ENCODE measurements at regions not wholly inside any gene's neighbourhood (a gene's known extent, or its start where the extent isn't known, plus 50 kb on each side); places are given as distances from the start of the nearest gene placed in this dataset.
"Not testable (repeated sequence)": the region's sequence is repeated elsewhere in the genome, so short reads cannot be mapped to it uniquely, and the experiment has no call there.

DNA sequence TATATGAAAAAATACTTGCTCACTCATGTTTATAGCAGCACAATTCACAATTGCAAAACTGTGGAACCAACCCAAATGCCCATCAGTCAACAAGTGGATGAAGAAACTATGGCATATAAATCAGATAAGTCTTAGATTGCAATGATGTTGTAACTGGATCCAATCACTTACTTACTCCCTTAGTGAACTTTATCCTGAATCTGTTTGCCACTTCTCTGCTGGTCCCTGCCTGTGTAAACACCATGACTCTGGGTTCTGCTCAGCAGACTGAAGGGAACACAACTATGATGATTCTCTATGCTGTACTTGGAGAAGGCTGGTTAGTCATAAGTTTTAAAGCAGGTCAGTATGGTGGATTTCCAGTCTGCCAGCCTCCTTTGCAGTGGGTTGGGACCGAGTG is 391.2 kb downstream of the RWDD3 start:
- FAIRE-seq: no peak

DNA sequence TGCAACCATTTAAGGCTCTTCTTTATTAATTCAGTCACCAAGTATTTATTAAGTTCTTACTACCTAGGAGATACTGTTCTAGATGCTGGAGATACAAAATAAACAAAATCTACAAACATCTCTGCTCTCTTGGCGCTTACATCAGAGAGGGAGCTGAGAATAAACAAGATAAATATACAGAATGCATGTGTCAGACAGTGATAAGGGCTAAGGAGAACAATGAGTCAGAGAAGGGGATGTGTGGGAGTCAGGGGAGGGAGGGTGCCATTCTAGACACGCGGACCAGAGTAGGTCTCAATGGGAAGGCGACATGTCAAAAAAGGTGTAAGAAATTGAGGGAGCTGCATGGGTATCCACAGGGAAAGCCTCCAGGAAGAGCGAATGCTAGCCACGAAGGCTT is 393.2 kb downstream of the RWDD3 start:
- FAIRE-seq: no peak

DNA sequence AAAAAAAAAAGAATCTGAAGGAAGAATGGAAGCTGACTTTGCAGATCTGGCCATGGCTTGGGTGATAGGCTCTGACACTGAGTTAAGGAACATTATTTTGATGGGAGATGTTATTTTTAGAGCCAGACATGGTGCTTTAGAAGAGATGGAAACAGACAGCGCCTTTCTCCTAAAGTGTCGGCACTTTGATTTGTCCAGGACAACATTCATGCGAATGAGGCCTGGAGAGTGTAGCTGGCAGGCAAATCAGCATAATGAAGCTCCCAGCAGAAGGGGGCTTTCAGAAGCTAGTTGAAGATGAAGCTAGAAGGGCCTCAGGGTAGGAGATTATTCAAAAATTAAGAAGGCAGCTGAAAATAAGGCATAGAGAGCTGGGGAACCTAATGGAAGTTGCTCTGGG is 397.7 kb downstream of the RWDD3 start:
- FAIRE-seq: no peak

DNA sequence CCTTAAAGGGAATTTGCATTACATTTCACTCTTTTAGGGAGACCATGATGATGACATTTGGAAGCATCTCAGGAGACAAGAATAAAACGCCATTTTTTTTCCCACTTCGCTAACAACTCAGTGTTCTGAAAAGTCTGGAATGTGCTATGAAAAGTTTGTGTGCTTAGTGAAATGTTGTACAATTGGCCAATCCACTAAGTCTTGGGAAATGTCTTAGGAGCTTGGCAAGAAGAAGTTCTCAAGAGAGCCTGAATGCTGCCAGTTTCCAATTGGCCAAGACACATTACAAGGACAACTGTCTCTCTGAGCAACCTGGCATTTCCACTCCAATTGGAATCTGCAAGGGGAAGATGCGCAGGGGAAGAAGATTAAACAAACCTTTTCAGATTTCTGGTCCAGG is 401.8 kb downstream of the RWDD3 start:
- no peak for FAIRE-seq

DNA sequence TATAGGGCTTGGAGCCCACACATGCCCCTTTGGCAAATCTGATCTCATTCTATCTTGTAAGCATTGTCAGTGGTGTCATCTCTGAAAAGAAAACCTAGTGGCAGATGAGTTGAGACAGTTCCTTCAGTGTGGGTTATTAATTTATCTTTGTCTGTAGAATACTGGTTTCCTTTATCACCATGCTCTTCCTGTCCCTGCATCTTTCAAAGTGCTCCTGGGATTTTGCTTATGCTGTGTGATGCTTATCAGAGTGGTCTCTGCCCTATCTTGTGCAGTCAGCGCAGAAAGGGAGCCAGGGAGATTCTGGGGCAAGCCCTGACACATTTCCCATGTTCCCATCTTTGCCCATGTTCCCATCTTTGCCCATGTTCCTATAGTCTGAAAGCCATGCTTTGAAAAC is 402.9 kb downstream of the RWDD3 start:
- no peak for FAIRE-seq

DNA sequence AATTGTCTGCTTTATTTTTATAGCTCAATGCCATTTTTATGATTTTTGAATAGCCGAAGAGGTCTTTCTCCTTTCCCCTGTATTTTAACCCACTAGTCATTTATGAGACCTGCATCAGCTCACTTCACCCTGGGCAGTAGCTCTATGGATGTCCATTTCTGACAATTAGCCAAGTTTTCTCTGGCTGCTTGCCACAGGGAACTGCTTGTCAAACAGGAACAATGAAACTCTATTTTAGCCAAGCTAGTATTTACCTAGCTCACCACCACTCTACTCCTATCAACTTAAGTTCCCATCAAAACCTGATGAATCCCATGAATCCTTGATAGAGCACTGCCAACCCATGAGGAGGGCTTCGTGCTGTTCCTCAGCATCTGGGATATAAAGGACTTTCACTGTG is 406.7 kb downstream of the RWDD3 start:
- FAIRE-seq: no peak

DNA sequence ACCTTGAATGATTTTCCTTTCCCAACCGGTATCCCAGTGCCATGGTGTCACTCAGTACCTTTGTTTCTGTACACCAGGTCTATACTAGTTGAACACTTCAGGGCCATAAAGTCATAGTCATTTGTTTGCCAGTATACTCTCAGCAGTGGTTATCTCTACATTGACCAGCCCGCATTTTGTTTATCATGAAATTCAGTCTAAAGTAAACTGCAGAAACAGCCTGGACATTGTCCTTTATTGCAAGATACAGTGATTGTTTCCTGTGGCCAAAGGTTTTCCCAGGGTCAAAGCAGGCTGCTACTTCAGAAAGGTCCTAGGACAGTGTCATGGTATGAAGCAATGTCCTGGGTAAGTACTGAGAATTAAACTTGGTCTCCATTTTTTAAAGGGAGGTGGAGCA is 407.4 kb downstream of the RWDD3 start:
- no peak for FAIRE-seq

DNA sequence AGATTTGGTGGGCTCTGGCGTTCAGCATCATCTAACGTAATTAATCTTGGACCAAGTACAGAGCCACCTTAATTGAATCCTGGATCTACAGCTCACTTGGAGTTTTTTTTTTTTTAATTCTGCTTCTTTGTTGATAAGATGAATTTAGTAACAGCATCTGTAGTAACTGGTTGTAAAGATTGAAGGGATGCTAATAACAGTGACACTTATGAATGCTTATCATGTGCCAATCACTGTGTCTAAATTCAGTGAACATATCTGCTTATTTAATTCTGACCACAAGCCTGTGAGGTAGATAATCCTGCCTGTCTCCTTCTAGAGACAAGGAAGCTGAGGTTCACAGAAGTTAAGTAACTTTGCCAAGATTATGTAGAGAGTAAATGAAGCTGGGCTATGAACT is 408.0 kb downstream of the RWDD3 start:
- FAIRE-seq: no peak

DNA sequence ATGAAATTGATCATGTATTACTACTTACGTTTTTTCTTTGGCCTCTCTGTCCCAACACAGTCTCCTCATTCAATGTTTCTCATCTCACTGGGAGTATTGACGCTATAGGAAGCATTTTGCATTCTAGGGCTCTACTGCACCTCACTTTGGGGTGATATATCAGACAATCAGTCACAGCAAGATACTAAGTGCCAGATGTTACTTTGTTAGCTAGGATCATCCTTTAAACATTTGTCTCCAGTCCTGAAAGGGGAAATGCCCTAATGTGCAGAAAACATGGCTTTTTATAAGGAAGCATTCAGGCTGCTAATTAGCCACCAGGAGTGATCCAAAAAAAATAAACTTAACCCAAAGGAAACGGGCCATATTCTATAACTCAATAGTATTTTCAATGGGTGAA is 409.1 kb downstream of the RWDD3 start:
- FAIRE-seq: no peak

DNA sequence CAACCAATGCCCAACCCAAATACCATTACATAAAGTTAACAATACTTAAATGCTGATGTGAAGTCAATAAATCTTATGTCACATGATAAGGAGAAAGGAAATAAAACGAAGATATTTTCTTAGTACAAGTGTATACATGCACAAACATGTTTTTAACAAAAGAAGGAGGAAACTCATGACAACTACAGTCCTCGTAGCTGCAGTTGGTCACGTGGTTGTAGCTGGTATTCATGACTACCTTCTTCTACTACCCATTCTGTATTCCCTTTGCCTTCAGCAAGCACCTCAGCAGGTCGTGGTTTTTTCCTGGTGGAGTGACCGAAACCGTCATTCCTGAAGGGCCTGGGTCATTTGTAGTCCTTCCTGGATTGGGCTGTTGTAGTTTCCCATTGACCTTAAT is 411.1 kb downstream of the RWDD3 start:
- not testable (repeated sequence) for FAIRE-seq

DNA sequence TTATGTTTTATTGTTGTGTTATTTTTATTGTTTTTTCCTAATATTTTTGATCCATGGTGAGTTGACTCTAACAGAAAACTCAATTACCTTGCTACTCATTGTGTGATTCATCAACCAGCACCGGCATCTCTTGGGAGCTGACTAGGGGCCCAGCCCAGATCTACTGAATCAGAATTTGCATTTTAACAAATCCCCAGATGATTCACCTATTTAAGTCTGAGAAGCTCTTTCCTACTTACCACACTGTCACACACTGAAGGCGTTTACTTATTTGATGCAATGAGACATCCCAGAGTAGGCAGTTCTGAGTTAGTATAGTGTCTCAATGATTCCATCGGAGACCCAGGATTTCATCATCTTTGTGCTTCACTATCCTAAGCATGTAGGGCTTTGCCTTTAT is 416.6 kb downstream of the RWDD3 start:
- no peak for FAIRE-seq

DNA sequence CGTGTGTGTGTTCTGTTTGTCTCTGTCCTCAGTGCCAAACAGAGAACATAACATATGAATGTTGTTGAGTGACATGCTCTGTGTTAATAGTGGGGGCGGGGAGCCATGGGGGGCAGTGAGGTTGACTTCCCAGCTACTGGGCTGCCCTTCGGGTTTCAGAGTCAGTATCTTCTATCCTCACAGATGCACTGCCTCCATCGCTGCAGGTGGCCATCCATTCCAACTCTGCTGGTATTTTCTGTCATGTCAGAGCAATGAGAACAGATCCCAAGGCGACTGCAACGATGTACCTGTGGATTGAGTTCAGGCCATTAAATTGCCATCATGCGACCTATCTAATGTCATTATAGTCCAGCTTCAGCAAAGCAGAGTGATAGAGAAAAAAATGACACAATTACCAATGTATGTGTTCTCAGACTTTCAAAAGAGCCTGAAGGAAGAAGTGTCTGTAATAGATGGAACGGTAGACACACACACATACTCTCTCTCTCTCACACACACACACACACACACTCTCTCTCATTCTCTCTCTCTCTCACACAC is 418.5 kb downstream of the RWDD3 start:
- FAIRE-seq: no peak

DNA sequence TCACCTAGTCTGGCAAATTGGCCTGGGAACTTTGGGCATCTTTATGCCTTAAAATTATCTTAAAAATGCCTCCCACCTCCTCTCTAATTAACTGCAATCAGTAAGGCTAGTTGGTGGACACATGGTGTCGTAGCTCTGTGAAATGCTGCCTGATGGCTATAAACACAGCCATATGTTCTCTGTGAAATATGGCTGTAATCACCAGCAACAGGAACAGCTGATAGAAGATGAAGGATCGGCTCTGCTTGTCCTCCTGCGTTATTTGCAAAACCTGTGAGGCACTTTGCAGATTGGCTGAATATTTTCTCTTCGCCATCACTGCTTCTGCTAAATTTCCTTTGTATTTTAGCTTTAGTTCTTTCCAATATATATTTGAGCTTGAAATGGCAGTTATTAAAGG is 419.6 kb downstream of the RWDD3 start:
- no peak for FAIRE-seq

DNA sequence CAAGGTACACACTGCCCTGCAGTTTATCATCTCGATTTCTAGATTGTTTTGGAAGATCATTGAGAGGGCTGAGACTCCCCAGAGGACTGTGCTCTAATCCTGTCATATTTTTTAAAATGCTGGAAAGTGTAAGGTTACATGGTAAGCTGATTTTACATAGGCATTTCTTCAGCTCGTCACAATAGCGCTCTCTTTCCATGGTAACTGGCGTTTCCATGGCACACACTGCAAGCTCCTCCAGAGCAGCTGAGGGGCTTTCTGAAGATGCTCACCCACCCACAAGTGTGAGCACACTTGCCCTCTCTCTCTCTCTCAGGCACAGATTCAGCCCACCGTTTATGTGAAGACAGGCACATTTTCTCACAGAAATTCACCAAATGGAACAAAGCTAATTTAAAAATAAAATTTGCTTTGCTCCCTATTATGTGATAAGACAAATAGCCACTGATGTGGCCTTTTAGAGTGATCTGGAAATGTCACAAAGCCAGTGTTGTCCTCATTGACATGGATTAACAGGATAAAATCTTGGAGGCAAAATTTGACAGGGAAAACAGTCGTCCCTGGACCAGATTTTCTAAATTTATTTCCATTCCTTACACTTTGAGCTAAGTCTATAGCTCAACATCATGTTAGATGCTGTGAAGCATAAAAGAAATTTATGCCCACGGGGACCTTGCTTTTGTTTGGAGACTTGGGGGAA is 421.5 kb downstream of the RWDD3 start:
- FAIRE-seq: no peak

DNA sequence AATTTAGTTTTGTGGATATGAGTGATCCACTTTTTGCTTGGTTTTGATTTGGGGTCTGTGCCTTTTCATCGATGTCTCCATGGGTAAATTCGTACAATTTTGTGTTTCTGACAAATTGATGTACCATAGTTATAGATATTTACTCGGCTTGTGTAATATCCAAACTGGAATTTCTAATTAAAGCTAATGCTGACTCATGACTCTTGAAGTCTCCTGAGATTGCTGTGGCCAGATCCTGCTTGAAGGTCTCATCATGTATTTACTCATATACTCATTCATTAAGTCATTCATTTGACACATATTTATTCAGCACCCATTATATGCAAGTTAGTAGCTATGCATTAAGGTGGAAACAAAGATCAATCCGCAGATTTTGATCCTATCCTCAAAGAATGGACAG is 423.2 kb downstream of the RWDD3 start:
- no peak for FAIRE-seq

DNA sequence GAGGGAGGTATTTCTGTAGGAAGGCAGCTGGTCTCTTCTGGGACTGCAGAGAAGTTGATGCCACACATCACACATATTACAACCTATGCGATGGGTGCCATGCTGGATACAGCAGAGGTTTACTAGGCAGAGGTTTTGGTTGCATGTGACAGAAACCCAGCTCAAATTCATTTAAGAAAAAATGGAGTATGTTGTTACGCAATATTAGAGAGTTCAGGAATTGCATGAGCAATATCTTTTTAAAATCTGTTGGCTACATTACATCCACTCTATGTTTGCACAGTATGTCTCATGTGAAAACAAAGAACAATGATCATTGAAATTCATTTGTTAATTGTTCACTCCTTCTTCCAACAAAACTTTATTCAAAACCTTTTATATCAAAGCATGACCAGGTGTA is 425.2 kb downstream of the RWDD3 start:
- FAIRE-seq: no peak

DNA sequence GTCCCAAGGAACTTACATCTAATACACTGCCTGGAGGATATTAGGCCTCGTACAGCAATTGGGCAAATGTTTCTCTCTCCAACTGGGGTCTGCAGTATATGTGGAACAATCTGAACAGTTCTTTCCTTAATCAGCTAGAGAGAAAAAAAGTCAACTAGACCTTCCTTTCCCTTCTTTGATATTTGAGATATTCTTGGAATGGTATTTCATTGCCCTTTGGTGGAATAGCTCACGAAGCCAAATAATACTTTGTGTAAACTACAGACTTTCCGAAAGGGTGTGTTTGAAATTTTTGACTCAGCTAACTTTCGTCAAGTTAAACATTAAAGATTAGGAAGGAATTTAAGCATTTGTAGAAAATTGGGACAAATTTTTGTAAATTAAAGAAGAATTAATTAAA is 425.6 kb downstream of the RWDD3 start:
- FAIRE-seq: no peak

DNA sequence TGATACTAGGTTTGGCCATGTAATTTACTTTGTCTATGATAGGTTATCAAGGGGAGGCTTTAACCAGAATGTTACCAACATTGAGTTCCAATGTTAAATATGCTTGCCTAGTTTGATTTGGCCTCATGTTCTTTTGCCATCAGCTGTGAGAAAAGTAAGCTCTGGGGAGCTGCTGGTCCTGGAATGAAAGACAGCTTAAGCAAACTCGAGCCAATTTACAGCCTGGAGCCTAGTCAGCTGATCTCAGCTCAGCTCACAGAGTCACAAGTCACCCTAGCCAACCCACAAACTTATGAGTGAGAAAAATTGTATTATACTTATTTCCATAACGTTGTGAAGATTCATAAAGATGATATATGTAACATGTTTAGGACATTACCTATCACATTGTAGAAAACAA is 426.7 kb downstream of the RWDD3 start:
- FAIRE-seq: no peak

DNA sequence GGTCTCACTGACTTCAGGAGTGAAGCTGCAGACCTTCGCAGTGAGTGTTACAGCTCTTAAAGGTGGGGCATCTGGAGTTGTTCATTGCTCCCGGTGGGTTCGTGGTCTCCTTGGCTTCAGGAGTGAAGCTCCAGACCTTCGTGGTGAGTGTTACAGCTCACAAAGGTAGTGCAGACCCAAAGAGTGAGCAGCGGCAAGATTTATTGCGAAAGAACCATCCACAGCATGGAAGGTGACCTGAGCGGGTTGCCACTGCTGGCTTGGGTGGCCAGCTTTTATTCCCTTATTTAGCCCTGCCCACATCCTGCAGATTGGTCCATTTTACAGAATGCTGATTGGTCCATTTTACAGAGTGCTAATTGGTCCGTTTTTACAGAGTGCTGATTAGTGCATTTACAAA is 429.5 kb downstream of the RWDD3 start:
- not testable (repeated sequence) for FAIRE-seq

DNA sequence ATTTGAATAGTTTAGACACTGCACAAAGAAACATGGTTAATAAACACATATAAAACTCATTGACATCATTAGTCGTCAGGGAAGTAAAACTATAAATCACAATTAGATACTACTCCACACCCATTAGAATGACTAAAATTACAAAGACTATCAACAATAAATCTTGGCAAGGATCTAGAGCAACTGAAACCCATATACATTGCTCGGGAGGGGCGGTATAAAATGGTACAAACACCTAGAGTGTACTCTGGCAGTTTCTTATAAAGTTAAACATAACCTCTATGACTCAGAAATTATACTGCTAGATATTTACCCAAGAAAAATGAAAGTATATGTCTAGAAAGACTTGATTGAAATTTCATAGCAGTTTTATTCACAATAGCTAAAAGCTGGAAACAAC is 434.2 kb downstream of the RWDD3 start:
- FAIRE-seq: no peak

DNA sequence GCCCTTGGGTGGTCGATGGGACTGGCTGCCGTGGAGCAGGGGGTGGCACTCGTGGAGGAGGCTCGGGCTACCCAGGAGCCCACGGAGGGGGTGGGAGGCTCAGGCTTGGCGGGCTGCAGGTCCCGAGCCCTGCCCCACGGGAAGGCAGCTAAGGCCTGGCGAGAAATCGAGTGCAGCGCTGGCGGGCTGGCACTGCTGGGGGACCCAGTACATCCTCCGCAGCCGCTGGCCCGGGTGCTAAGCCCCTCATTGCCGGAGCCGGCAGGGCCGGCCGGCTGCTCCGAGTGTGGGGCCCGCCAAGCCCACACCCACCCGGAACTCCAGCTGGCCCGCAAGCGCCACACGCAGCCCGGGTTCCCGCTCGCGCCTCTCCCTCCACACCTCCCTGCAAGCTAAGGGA is 435.6 kb downstream of the RWDD3 start:
- FAIRE-seq: not testable (repeated sequence)

DNA sequence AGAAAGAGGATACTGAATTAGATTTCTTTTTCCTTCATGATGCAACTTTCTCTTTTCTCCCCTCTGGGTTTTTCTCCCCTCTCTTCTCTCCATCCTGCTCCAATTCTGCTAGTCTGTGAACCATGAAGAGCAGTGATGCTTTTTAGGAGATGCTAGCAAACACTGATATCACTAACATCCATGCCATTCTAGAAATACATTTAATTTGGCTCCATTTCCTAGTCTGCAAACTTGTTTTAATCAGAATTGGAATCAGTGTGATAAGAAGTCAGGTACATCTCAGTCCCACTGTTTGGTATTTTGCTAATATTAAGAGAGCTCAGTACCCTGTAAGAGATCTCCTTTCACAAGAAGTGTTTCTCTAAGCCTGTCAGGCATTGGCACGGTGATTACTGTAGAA is 437.1 kb downstream of the RWDD3 start:
- FAIRE-seq: no peak

DNA sequence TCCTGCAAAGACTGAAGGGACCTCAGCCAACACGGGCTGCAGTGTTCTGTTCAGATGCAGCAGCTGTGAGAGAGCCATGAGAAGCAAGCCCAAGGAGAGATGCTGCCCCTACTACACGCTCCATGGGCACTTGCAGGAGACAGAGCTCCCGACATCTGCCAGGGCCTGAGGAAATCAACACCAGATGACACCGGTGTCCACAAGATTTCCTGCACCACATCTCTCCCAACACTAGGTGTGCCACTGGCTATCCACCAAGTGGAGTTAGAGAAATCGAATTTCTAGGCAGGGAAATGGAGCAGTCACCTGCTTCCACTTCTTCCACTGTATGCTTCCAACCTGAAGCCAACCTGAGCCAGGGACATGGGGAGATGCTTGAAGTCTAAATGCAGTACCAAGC is 445.3 kb downstream of the RWDD3 start:
- FAIRE-seq: no peak

DNA sequence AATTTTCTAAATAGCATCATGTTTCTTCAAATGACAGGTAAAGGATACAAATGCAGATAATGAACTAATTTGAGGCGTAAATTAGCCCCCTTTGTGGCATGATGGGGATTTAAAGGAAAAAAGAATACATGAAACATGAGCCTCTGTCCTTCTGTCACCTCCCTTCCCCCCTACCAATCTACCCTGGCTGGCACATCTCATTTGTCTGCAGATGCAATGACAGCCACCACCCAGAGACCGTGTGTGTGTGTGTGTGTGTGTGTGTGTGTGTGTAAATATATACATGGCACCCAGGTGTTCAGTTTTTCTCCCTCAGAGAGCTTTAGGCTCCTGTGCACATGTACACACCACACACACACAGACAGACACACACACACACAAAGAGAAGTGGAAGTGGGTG is 451.1 kb downstream of the RWDD3 start:
- FAIRE-seq: no peak

DNA sequence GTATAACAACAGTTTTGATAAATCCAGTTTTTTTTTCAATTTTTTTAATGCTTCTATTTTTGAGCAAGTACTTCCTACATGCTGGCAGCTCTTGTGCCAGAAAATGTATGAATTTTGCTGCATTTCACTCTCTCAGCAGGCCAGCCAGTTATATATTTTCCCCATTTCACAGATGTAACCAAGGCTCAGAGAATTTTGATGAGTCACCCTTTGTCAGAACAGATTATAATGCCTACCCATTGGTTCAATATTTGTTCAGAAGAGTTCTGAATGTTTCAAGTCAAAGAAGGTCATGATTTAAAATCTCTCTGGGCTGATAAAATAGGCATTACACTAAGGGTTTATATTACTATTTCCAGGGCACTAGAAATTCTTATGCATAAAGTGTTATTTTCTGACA is 452.2 kb downstream of the RWDD3 start:
- FAIRE-seq: no peak
